Femur (tissue), 1 donor: ENCODE measurements at regions not wholly inside any gene's neighbourhood (a gene's known extent, or its start where the extent isn't known, plus 50 kb on each side); places are given as distances from the start of the nearest gene placed in this dataset.
"Not testable (repeated sequence)": the region's sequence is repeated elsewhere in the genome, so short reads cannot be mapped to it uniquely, and the experiment has no call there.

Experiments
- DNase-seq: peaks from one replicate; pipeline ENCODE4 v3.0.0-alpha.2; 2017

DNA sequence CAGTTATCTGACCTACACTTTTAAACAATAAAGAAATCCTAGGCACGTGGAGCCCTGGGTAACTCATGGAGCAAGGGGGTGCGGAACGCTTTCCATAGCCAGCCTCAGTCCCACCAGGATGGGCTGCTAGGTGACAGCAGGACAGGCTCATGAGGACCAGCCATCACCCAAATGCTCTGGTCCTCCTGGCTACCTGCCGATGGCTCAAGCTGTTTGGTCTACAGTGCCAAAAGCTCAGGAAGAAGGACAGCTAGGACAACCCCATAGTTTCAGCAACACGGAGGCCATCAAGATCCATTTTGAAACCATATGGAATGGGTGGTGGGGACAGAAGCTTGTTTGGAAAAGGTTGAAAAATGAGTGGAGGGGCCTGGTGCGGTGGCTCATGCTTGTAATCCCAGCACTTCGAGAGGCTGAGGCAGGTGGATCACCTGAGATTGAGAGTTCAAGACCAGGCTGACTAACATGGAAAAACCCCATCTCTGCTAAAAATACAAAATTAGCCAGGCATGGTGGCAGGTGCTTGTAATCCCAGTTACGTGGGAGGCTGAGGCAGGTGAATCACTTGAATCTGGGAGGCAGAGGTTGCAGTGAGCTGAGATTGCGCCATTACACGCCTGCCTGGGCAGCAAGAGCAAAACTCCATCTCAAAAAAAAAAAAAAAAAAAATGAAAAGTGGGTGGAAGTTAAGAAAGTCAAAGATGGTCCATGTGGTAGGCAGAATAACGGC lies 93.7 kb upstream of the ALDH3B2 start:
- DNase-seq, result not testable (repeated sequence)

DNA sequence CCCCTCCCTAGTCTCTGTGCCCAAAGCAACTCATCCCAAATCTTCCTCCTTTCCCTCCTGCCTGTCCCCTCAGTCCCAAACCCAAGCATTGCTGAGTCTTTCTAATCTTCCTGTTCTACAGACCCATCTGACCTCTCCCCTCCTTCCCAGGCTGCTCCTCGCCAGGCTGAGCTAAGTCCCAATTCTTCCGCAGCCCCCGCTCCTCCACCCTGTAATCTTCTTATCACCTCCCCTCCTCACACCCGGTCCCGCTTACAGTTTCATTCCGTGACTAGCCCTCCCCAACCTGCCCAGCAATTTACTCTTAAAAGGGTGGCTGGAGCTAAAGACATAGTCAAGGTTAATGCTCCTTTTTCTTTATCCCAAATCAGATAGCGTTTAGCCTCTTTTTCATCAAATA lies 86.8 kb upstream of the ALDH3B2 start:
- DNase-seq, result not testable (repeated sequence)

DNA sequence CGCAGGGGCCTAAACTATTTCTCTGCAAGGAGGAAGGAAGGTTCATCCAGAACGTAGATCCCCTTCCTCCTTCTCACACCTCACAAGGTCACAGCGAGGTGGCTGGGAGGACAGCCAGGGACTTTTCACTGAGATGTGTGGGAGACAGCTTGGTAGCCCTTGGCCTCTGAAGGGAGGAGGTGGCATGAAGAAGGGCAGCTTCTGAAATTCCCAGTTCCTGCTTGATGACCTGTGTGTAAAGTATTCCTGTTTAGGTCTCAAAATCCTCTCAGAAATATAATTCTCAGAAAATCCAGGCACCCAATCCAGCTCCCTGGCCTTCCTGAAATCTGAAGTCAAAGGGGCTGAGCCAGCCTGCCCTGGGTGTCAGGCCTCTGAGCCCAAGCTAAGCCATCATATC lies 84.9 kb upstream of the ALDH3B2 start:
- not testable (repeated sequence) for DNase-seq

DNA sequence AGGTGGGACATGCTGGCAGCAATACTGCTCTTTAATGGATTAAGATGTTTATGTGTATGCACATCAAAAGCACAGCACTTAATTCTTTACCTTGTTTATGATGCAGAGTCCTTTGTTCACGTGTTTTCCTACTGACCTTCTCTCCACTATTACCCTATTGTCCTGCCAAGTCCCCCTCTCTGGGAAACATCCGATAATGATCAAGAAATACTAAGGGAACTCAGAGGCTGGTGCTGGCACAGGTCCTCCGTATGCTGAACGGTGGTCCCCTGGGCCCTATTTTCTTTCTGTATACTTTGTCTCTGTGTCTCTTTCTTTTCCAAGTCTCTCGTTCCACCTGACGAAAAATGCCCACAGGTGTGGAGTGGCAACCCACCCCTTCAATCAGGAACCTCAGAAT lies 84.0 kb upstream of the ALDH3B2 start:
- not testable (repeated sequence) for DNase-seq

DNA sequence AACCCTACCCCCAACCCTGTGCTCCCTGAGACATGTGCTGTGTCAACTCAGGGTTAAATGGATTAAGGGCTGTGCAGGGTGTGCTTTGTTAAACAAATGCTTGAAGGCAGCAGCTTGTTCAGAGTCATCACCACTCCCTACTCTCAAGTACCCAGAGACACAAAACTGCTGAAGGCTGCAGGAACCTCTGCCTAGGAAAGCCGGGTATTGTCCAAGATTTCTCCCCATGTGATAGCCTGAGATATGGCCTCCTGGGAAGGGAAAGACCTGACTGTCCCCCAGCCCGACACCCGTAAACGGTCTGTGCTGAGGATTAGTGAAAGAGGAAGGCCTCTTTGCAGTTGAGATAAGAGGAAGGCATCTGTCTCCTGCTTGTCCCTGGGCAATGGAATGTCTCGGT lies 83.6 kb upstream of the ALDH3B2 start:
- not testable (repeated sequence) for DNase-seq

DNA sequence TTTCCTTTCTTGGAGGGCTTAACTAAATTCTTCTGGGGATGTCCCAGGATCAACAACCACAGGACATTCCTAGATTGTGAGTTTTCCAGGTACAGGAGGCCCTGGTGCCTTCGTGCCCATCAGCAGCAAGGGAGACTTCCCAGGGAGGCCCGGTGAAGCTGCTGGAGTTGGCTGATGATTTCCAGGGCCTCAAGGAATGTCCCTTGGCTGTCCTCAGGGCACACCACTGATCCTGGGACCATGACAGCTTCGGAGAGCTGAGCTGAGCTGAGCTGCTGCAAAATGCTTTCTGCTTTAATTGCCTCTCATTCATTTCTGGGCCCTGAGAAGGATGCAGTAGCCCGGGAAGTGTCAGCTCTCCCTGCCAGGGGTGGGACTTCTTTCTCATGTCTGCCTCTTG lies 79.4 kb upstream of the ALDH3B2 start:
- DNase-seq, result not testable (repeated sequence)

DNA sequence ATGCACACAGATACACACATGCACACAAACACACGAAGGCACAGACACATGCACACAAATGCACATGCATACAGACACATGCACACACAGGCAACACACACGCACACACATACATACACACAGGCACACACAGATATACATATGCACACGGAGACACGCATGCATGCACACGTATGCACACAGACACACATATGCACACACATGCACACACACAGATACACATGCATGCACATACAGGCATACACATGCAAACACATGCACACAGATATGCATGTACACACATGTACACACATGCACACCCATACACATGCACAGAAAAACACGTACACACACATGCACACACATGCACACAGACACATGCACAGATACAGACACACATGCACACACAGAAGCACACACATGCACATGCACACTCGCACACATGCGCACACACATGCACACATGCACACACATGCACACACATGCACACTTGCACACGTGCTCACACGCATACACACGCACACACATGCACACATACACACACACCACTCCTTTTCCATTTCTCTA lies 70.8 kb upstream of the ALDH3B2 start:
- no peak for DNase-seq

DNA sequence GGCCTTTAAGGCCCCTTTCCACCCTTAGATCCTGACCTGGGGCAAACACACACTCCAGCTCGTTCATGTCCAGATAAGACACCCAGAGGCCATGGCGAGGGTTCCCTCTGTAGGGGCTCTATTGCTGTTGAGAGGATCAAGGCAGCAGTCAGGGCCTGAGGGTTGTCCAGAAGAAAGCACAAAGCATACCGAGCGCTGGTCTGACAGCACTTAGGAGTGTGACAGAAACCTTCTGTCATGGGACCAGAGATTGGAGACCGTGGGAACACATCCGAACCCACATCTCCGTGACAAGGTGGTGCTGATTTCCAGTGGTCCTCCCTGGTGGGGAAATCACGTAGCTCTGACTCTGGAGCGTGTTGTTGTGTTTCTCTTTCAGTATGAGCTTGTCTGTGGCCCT lies 69.8 kb upstream of the ALDH3B2 start:
- DNase-seq, result not testable (repeated sequence)

DNA sequence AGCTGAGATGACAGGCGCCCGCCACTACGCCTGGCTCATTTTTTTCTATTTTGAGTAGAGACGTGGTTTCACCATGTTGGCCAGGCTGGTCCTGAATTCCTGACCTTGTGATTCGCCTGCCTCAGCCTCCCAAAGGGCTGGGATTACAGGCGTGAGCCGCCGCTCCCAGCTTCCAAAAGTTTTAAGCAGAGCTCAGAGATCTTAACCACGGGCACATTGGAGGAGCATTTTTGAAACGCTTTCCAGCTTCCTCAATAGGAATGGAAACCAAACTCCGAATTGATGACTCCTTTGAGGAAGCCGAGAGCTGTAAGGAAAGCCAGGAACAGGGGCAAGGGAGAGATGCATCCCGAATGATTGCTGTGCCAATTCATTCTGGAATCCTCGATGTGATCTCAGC lies 63.8 kb upstream of the ALDH3B2 start:
- not testable (repeated sequence) for DNase-seq

DNA sequence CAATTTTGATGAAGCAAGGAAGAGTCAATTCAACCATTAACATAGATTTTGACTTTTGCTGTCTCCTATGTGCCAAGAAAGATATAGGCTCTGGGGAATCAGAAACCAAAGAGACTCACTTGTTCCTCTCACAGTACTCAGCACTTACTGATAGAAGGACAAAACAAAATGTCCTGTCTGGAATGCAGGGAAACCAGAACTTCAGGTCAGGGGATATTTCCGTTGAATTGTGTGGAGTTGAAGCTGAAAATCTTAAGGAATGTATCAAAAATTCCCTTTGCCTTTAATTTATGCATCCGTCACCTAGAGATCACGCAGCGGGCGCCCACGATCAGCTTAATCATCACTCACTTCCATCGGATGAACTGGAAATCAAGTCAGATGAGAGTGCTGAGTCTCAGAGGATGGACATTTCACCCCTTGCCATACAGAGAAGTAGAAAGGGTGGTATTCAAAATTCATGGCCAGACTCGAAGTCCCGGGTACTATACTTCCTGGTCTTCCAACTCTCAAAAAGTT lies 63.2 kb upstream of the ALDH3B2 start:
- not testable (repeated sequence) for DNase-seq

DNA sequence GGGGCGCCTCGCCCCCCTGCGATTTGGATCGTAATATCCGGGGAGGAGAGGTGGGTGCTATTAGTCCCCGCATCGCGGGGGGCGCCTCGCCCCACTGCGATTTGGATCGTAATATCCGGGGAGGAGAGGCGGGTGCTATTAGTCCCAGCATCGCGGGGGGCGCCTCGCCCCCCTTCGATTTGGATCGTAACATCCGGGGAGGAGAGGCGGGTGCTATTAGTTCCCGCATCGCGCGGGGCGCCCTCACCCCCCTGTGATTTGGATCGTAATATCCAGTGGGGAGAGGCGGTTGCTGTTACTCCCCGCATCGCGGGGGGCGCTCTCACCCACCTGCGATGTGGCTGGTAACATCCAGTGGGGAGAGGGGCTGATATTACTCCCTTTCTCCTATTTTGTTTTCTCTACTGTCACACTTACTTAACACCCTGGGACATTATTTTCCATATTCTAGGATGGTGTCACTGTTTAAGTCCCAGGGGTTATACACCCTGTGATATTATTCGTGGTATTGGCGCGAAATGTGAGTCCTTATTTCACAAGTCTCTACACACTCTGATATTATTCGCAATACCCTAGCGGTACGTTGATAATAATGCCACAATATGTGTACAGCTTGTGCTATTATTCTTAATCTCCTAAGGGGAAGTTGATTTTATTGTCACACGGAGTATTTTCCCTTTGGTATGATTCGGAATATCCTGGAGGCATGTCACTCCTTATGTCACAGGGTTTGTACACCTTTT lies 57.8 kb upstream of the ALDH3B2 start:
- DNase-seq, result no peak

DNA sequence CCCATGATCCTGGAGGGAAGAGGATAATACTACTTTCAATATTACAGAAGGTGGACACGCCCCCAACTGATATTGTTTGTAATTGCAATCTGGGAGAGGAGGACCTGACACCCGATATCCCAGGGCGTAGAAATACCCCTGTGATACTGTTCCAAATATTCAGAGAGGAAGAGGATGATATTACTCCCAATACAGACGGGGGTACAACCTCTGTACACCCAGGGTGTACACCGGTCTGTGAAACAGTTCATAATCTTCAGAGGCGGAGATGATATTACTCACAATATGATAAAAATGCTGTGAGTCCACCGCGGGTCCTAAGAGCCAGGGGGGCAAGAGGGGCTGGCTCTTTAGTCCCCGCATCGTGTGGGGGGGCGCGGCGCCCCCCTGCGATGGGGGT lies 57.2 kb upstream of the ALDH3B2 start:
- no peak for DNase-seq

DNA sequence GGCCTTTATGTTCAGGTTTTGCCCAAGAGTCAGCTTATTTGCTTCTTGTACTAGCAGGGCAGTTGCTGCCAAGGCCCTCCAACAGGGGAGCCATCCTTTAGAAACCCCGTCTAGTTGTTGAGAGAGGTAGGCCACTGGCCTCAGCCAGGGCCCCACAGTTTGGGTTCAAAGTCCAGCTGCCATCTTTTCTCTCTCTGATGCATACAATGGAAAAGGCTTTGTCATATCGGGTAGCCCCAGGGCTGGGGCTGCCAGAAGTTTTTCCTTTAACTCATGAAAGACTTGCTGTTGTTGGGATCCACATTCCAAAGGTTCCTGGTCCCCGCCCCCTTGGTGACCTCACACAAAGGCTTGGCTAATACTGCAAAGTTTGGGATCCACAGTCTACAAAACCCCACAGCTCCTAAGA lies 53.7 kb upstream of the ALDH3B2 start:
- DNase-seq, result not testable (repeated sequence)

DNA sequence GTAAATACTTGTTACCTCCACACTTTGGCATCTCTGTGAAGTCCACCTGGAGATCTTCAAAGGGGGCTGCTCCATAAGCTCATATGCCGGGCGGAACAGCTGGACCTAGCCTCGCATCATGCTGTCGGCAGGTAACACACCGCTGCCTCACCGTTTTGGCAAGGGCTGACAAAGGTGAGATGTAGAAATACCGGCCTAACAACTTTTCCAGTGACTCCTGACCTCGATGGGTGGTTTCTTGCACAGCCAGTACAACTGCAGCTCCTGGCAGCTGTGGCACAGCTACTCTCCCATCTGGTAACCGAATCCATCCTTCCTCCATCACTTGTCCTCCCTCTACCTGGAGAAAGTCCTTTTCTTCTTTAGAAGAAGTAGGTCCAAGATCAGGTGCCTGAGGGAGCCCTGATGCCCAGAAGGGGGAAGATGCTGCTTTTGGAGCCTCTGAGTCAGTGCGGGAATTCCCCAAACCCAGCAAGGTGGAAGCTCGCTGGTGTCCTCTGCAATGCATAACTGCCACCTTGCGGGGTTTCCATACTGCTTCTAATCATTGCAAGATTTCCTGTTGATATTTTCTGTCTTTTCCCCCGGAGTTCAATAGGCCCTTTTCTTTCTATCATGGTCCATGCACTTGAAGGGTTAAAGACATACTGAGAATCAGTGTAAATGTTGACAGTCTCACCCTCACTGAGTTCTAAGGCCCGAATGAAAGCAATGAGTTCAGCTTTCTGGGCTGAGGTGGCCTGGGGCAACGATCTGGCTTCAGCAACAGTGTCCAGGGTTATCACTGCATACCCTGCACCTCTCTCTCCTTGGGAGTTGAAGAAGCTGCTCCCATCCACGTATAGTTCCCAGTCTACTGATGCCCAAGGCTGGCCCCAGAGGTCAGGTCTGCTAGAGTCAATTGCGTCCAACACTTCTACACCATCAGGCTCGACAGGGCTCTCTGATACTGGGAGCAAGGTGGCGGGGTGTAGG lies 52.9 kb upstream of the ALDH3B2 start:
- not testable (repeated sequence) for DNase-seq
